EH (cell line): ENCODE measurements at regions not wholly inside any gene's neighbourhood (a gene's known extent, or its start where the extent isn't known, plus 50 kb on each side); places are given as distances from the start of the nearest gene placed in this dataset.

ENCODE experiments used
- DNase-seq: peaks from one replicate; pipeline ENCODE4 v3.0.0-alpha.2; 2015; ENCODE audit warnings: low read depth

GRCh38 chr15:87154761-87155160 lies 1075.1 kb downstream of the AGBL1 start:
- peak; percentile 84 for DNase-seq

DNA sequence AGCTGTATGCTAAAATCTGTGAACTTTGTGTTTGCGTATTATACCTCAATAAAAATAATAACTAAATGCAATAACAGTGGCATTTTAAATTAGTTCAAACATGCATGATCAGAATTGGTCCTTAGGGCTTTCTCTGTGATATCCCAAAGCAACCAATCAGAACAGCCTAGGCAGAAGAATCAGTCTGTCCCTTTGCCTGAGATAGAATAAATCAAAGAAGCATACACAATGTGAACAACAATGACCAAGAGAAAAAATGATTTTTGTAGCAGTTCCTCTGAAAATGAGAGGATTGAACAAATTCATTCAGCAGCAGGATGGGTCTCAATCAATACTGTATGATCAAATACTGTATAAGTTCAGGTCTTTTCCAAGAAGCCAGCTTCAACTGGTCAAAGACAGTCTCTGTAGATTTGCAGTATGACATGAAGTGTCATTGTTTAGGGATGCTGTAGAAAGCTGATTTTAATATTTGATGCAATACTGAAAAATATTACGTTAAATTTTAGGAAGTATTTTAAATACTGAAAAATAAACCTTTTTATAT lies 1071.6 kb downstream of the AGBL1 start:
- DNase-seq = no peak

- peak; percentile 57 for DNase-seq
Measured at GRCh38 chr15:87145696-87146095, 1066.0 kb downstream of the AGBL1 start.

GRCh38 chr15:87144775-87145174 lies 1065.1 kb downstream of the AGBL1 start:
- DNase-seq = peak; percentile 70

- DNase-seq = peak; percentile 76
Measured at GRCh38 chr15:87142096-87142495, 1062.4 kb downstream of the AGBL1 start.

- no peak for DNase-seq
Measured at GRCh38 chr15:87135109-87135508, 1055.4 kb downstream of the AGBL1 start.

- no peak for DNase-seq
Measured at GRCh38 chr15:87133704-87134103, 1054.0 kb downstream of the AGBL1 start.

DNA sequence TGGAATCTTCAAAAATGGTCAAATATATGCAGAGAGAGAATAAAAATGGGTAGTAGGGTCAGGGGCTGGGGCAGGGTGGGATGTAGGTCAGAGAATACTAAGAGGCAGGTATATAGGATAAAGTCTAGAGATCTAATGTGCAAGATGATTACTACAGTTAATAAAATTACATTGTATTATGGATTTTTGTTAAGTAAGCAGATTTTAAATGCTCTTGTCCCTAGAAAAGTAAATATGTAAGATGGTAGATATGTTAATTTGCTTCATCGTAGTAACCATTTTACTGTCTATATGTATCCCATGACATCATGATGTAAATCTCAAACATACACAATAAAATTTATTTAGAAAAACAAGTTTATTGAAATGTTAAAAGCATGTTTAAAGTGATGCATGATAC lies 1051.4 kb downstream of the AGBL1 start:
- DNase-seq = no peak

DNA sequence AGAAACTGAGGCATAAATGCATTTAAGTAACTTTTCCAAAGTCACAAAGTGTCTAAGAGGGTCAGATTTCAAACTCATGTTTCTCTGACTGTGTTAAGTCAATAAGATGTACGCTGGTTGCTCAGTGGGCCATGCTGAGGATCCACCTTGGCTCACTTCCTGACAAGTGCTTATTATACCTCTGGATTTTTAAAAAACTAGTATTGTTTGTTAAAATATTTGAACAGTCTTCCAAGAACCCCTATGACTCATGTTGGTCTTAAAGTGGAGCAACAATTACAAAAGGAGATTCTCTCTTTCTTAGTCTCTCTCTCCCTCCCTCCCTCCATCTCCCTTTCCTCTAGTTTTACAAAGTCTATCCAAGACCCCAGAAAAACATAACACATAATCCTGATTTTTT lies 1050.2 kb downstream of the AGBL1 start:
- peak; percentile 7 for DNase-seq

DNA sequence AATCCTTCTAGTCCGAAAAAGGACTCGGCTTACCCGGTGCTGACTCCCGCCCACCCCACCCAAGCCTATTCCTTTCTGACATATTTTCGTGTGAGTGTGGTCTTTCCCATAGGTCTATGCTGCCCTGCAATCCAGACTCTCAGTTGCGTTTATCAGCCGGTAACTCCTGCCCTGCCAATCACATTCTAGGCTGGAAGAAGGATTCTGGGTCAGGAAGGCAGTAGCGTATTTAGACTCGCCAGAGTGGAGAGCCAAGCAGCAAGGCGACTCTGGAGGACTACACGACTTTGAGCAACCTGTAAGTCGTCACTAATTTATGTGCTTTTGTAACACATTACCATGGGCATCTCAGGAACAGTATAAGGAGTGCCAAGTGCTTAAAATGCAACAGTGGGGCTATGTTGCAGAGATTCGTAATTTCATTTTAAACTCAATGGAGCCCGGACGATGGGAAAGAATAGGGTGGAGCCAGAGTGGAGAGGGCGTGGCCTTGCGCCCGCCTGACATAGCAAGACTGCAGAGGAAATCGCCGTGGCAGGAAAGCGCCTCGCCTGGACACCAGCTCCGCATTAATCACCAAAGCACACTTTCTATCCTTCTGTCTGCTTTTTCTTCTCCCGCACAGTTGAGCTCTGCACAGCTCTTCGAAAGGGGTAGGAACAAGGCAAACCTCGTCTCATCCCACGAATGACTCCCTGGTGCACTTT lies 1044.2 kb downstream of the AGBL1 start:
- DNase-seq = no peak

GRCh38 chr15:87121336-87121735 lies 1041.7 kb downstream of the AGBL1 start:
- peak; percentile 38 for DNase-seq

DNA sequence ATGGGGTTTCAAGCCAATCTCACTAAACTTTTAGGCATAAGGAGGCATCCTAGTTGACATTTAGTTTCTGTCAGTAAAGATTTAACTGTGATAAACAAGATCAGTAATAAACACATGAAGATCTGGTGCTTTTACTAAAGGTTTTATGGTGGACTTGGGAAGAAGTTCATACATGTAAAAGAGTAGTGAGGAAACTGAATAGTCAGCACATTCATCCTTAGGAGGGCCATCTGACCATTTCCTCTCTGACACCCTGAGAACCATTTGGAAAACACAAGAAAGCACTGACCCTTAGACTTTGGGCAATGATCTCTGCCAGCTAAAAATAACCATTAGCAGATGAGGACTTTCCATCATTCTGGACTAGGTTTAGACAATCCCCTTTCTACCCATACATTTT lies 1040.9 kb downstream of the AGBL1 start:
- no peak for DNase-seq

- no peak for DNase-seq
Measured at GRCh38 chr15:87118846-87119245, 1039.2 kb downstream of the AGBL1 start.

DNA sequence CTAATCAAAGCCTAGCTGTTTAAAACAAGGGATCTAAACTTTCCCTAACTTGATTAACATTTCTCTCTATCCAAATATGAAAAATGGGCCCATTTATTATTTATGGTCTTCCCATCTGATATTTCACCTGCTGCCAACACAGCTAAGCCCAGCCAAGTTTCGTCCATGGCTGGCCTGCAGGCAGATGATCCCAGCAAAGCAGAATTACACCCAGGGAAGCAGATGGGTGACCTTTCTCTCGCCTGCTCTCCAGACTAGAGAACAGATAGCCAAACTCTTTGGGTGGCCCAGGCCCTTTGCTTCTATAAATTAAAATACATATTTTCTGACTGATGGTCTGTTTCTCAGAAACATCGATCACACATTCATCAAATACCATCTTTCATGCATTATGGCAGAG lies 1038.8 kb downstream of the AGBL1 start:
- no peak for DNase-seq

- DNase-seq = no peak
Measured at GRCh38 chr15:87115795-87116194, 1036.1 kb downstream of the AGBL1 start.

GRCh38 chr15:87099916-87100315 lies 1020.2 kb downstream of the AGBL1 start:
- no peak for DNase-seq

GRCh38 chr15:87089551-87089950 lies 1009.9 kb downstream of the AGBL1 start:
- DNase-seq = no peak

DNA sequence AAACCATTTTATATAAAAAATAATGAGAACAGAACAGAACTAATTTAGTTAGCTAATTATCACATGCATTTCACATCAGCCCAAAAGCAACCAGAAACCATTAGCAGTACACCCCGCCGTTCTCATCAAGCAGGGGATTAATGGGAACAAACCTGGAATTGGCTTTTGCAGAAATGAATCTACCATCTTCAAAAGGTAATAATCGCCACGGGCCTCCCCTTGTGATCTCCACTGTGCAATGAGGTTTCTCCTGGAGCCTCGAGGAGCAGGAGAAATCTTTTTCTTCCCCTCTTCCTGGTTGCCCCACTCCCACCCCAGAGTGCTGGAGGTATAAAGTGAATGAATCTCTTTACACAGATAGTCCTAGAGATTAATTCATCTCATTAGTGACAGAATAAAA lies 1003.5 kb downstream of the AGBL1 start:
- DNase-seq = no peak

DNA sequence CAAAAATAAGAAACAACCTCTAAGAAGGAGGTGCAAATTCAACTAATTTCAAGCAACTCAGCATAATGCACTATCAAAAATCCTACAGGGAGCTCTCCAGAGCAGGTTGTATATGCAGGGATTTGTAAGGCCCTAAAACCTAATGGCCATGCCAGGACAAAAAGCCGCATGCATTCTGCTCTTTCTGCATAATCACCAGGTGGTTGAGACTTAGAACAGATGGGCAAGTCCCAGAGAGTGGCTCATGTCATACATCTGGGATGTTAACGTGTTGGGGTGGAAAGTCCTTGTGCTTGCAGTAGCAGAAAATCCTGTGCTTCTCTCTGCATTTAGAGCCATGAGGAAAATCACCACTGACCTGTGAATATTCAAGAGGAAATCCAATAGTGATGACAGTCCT lies 1002.9 kb downstream of the AGBL1 start:
- DNase-seq = no peak

GRCh38 chr15:87080547-87080946 lies 1000.9 kb downstream of the AGBL1 start:
- DNase-seq = no peak
